OCI-LY7 (cell line): ENCODE measurements at regions not wholly inside any gene's neighbourhood (a gene's known extent, or its start where the extent isn't known, plus 50 kb on each side); places are given as distances from the start of the nearest gene placed in this dataset.

ENCODE experiments used
- BruUV-seq: library from RNA; stranded (reverse); fragments of 400-500 nt; replicated peaks from 2 replicates; lab custom pipeline; 2021; lab: Mats Ljungman, UMichigan
- CTCF ChIA-PET: fragments of 300-600 bp; sonication (Branson Sonifier 250); formaldehyde crosslinking; loops from one replicate; lab custom pipeline; 2022; ENCODE audit warnings: antibody characterized with exemption; ENCODE audit not compliant: unreplicated experiment; lab: Charles Lee
- POLR2A ChIA-PET: fragments of 300-600 bp; sonication (Branson Sonifier 250); formaldehyde crosslinking; loops from one replicate; lab custom pipeline; 2022; ENCODE audit warnings: antibody characterized with exemption; lab: Charles Lee
- DNase-seq: peaks from one replicate; pipeline ENCODE4 v3.0.0-alpha.2; 2015; ENCODE audit warnings: low spot score
- H2AFZ ChIP-seq: fragments of 200-600 bp; sonication (generic), shearing (Covaris generic); 2 replicates; pipeline ENCODE4 v1.6.1; 2014; ENCODE audit warnings: mild to moderate bottlenecking, antibody characterized with exemption, low read length, moderate library complexity
- H3K27ac ChIP-seq: fragments of 200-600 bp; sonication (generic); 2 replicates; pipeline ENCODE4 v1.5.1; 2014; ENCODE audit warnings: mixed run types, low read depth, mild to moderate bottlenecking, moderate library complexity, low read length, inconsistent platforms; ENCODE audit not compliant: poor library complexity, severe bottlenecking
- H3K36me3 ChIP-seq: fragments of 200-600 bp; sonication (generic); 2 replicates; pipeline ENCODE4 v1.6.1; 2014; ENCODE audit warnings: mild to moderate bottlenecking, antibody characterized with exemption, low read length, moderate library complexity, mixed read lengths; ENCODE audit not compliant: insufficient read depth
- H3K4me1 ChIP-seq: fragments of 200-600 bp; sonication (generic); 2 replicates; pipeline ENCODE4 v1.5.1; 2014; ENCODE audit warnings: mild to moderate bottlenecking, low read length; ENCODE audit not compliant: insufficient read depth, poor library complexity, severe bottlenecking
- H3K4me2 ChIP-seq: fragments of 200-600 bp; sonication (generic); 2 replicates; pipeline ENCODE4 v1.6.1; 2014; ENCODE audit warnings: mild to moderate bottlenecking, low read length
- H3K4me3 ChIP-seq: fragments of 200-600 bp; sonication (generic); 2 replicates; pipeline ENCODE4 v1.5.1; 2014; ENCODE audit warnings: mild to moderate bottlenecking, low read depth, low read length; ENCODE audit not compliant: poor library complexity, severe bottlenecking
- H3K79me2 ChIP-seq: fragments of 200-600 bp; sonication (generic); 2 replicates; pipeline ENCODE4 v1.6.1; 2016; ENCODE audit warnings: low read depth, mild to moderate bottlenecking, low read length, moderate library complexity, mixed read lengths; ENCODE audit not compliant: insufficient read depth
- H3K9me2 ChIP-seq: fragments of 200-600 bp; sonication (generic); 2 replicates; pipeline ENCODE4 v1.6.1; 2016; ENCODE audit warnings: mild to moderate bottlenecking, low read length, mixed read lengths; ENCODE audit not compliant: insufficient read depth
- H3K9me3 ChIP-seq: fragments of 200-600 bp; sonication (generic); 2 replicates; pipeline ENCODE4 v1.6.1; 2014; ENCODE audit warnings: mild to moderate bottlenecking, mixed run types, low read length, mixed read lengths
- H4K20me1 ChIP-seq: fragments of 200-600 bp; sonication (generic); 2 replicates; pipeline ENCODE4 v1.6.1; 2014; ENCODE audit warnings: mild to moderate bottlenecking, antibody characterized with exemption, low read length, moderate library complexity, mixed read lengths; ENCODE audit not compliant: insufficient read depth
- CTCF ChIP-seq: fragments of 200-600 bp; sonication (generic); conservative IDR thresholded peaks from 2 replicates; pipeline ENCODE4 v1.5.1; 2014; ENCODE audit warnings: mild to moderate bottlenecking, antibody characterized with exemption, low read length, moderate library complexity, mixed read lengths
- EZH2phosphoT487 ChIP-seq: fragments of 200-600 bp; sonication (generic); IDR thresholded peaks from 2 replicates; pipeline ENCODE4 v1.6.1; 2018; ENCODE audit warnings: low read depth, borderline replicate concordance, mild to moderate bottlenecking, mixed run types, antibody characterized with exemption, low read length, moderate library complexity, mixed read lengths
- intact Hi-C: fragments of 100-400 bp; cut with micrococcal nuclease; formaldehyde crosslinking; loops from one replicate; pipeline ENCODE4 v1.10.0; 2022; ENCODE audit not compliant: unreplicated experiment

- BruUV-seq: no TSS peak
- TF ChIP-seq EZH2phosphoT487: no peak
- TF ChIP-seq CTCF: no peak
- ChIA-PET POLR2A (interaction anchor here (0.5 to 1.1 kb wide), 3 partner anchors 22 to 73 kb away, joined by 3 read pairs; no protein-coding TSS in a partner anchor), CTCF (interaction anchor here (0.5 kb wide), 1 partner anchor 47 kb away, joined by 3 read pairs; no protein-coding TSS in a partner anchor)
- H2AFZ ChIP-seq: no peak overlapping the region
- no peak overlapping the region for H3K27ac ChIP-seq
- no peaks in the 10 kb centered on the region for H3K36me3 ChIP-seq
- intact Hi-C loops: no loop called here
- no peaks in the 10 kb centered on the region for H3K9me2 ChIP-seq
- no peaks in the 10 kb centered on the region for H3K9me3 ChIP-seq
- H3K4me2 ChIP-seq: no peak overlapping the region
- no peak overlapping the region for H3K4me3 ChIP-seq
- no peaks in the 10 kb centered on the region for H4K20me1 ChIP-seq
- no peak for DNase-seq
- no peaks in the 10 kb centered on the region for H3K79me2 ChIP-seq
- H3K4me1 ChIP-seq: no peaks in the 10 kb centered on the region
Observed at GRCh38 chr5:74418261-74418660, 222.3 kb downstream of the ENC1 start.

- no peaks in the 10 kb centered on the region for H3K79me2 ChIP-seq
- POLR2A ChIA-PET: interaction anchor here (0.7 to 1.0 kb wide), 6 partner anchors 13 to 199 kb away, joined by 3 to 4 read pairs (median 3); no protein-coding TSS in a partner anchor
- no peaks in the 10 kb centered on the region for H3K9me3 ChIP-seq
- no peak overlapping the region for H3K4me3 ChIP-seq
- no peak overlapping the region for H3K4me2 ChIP-seq
- H3K27ac ChIP-seq: no peak overlapping the region
- H3K36me3 ChIP-seq: no peaks in the 10 kb centered on the region
- no peaks in the 10 kb centered on the region for H3K4me1 ChIP-seq
- no peak for DNase-seq
- TF ChIP-seq CTCF: no peak
- TF ChIP-seq EZH2phosphoT487: no peak
- BruUV-seq: no TSS peak
- no peak overlapping the region for H2AFZ ChIP-seq
- intact Hi-C loops: no loop called here
- H3K9me2 ChIP-seq: no peaks in the 10 kb centered on the region
- CTCF ChIA-PET: no interaction called here
- H4K20me1 ChIP-seq: no peaks in the 10 kb centered on the region
Observed at GRCh38 chr5:74415695-74416102, 224.8 kb downstream of the ENC1 start.

- Histone ChIP-seq H3K27ac (no peak overlapping the region), H3K9me2 (no peaks in the 10 kb centered on the region), H3K4me1 (no peaks in the 10 kb centered on the region), H3K36me3 (no peaks in the 10 kb centered on the region), H3K79me2 (no peaks in the 10 kb centered on the region), H2AFZ (no peak overlapping the region), H3K4me2 (no peak overlapping the region), H3K4me3 (no peak overlapping the region), H4K20me1 (no peaks in the 10 kb centered on the region), H3K9me3 (no peaks in the 10 kb centered on the region)
- DNase-seq: no peak
- no TSS peak for BruUV-seq
- TF ChIP-seq EZH2phosphoT487 (no peak), CTCF (no peak)
- ChIA-PET POLR2A (no interaction called here), CTCF (no interaction called here)
- intact Hi-C loops: no loop called here
Observed at GRCh38 chr5:74414228-74414627, 226.3 kb downstream of the ENC1 start.
